GM21390 (cell line): ENCODE measurements at regions not wholly inside any gene's neighbourhood (a gene's known extent, or its start where the extent isn't known, plus 50 kb on each side); places are given as distances from the start of the nearest gene placed in this dataset.
"Not testable (repeated sequence)": the region's sequence is repeated elsewhere in the genome, so short reads cannot be mapped to it uniquely, and the experiment has no call there.

Source experiments
- ATAC-seq: cut with Tn5 transposase; IDR thresholded peaks from one replicate; pipeline ENCODE4 v1.9.1; 2021; ENCODE audit not compliant: unreplicated experiment

- no peak for ATAC-seq
These were observed 118.9 kb downstream of the GATA3 start for GRCh38 chr10:8173243-8173865.

GRCh38 chr10:8173866-8174243, 119.4 kb downstream of the GATA3 start:
- no peak for ATAC-seq

GRCh38 chr10:8174762-8175161, 120.3 kb downstream of the GATA3 start:
- no peak for ATAC-seq

- ATAC-seq = not testable (repeated sequence)
These were observed 123.0 kb downstream of the GATA3 start for GRCh38 chr10:8177526-8177925.

GRCh38 chr10:8179773-8180172, 125.3 kb downstream of the GATA3 start:
- not testable (repeated sequence) for ATAC-seq

GRCh38 chr10:8180360-8181109, 126.0 kb downstream of the GATA3 start:
- ATAC-seq = no peak

- ATAC-seq = no peak
These were observed 127.1 kb downstream of the GATA3 start for GRCh38 chr10:8181496-8182157.

- ATAC-seq = no peak
These were observed 128.3 kb downstream of the GATA3 start for GRCh38 chr10:8182806-8183205.

- no peak for ATAC-seq
These were observed 128.8 kb downstream of the GATA3 start for GRCh38 chr10:8183241-8183704.

GRCh38 chr10:8187171-8187666, 132.7 kb downstream of the GATA3 start:
- no peak for ATAC-seq

- ATAC-seq = no peak
These were observed 135.0 kb downstream of the GATA3 start for GRCh38 chr10:8189458-8189857.

GRCh38 chr10:8192301-8192700, 137.8 kb downstream of the GATA3 start:
- ATAC-seq = no peak

- no peak for ATAC-seq
These were observed 139.1 kb downstream of the GATA3 start for GRCh38 chr10:8193546-8193945.

- no peak for ATAC-seq
These were observed 139.6 kb downstream of the GATA3 start for GRCh38 chr10:8194050-8194449.

- no peak for ATAC-seq
These were observed 152.4 kb downstream of the GATA3 start for GRCh38 chr10:8206882-8207281.

GRCh38 chr10:8211631-8212030, 157.1 kb downstream of the GATA3 start:
- ATAC-seq = no peak

GRCh38 chr10:8213735-8214134, 159.2 kb downstream of the GATA3 start:
- no peak for ATAC-seq

- ATAC-seq = no peak
These were observed 160.1 kb downstream of the GATA3 start for GRCh38 chr10:8214587-8214986.

- ATAC-seq = no peak
These were observed 162.4 kb downstream of the GATA3 start for GRCh38 chr10:8216893-8217292.

- no peak for ATAC-seq
These were observed 167.0 kb downstream of the GATA3 start for GRCh38 chr10:8221451-8221850.

GRCh38 chr10:8224591-8224990, 170.1 kb downstream of the GATA3 start:
- ATAC-seq = no peak

- ATAC-seq = no peak
These were observed 170.7 kb downstream of the GATA3 start for GRCh38 chr10:8225187-8225586.
